ENCODE measurements at regions not wholly inside any gene's neighbourhood (a gene's known extent, or its start where the extent isn't known, plus 50 kb on each side); places are given as distances from the start of the nearest gene placed in this dataset.

DNA sequence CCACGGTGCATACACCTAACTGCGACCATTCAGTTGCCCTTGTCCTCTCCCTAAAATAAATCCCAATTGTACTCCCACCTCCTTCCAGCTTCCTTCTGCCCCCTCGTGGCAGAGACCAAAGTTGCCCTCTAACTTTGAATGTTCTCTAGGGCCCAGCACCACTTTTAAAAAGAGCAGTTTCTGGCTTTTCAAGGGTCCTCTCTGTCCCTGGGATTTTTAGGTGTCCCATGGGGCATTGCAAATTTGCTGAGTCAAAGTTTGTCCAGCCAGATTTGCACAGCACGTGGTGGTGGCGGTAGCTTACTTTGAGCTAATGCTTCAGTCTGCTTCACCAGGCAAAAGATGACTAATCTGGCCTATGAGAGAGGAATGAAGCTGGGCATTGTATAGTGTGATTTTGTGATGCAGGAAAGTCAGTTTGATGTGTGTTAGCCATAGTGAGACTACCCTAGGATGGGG, 100.2 kb downstream of the PERP start:
- no peak for DNase-seq (ENCODE audit: low read depth)

GRCh38 chr6:138008791-138009190, 98.4 kb downstream of the PERP start:
- DNase-seq (ENCODE audit: low read depth): no peak

- DNase-seq (ENCODE audit: low read depth): no peak
These were observed 95.8 kb downstream of the PERP start for GRCh38 chr6:138011413-138011812.

DNA sequence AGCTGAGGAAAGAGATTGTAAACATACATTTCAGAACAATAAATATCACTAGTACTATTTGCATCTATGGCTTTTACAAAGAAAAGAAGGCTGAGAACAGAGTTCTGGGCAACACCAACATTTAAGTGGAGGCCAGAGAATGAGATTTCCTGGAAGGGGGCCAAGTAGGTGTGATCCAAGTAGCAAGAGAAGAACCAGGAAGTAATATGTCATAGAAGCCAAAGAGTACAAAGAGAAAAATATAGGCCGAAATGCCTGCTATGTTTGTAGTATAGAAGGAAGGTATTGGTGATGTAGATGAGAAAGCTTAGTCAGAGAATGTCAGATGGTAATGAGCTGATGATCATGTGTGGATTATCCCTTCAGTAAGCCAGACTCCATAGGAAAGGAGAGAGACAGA, 94.5 kb downstream of the PERP start:
- DNase-seq (ENCODE audit: low read depth): no peak

- no peak for DNase-seq (ENCODE audit: low read depth)
These were observed 93.3 kb downstream of the PERP start for GRCh38 chr6:138013959-138014358.

DNA sequence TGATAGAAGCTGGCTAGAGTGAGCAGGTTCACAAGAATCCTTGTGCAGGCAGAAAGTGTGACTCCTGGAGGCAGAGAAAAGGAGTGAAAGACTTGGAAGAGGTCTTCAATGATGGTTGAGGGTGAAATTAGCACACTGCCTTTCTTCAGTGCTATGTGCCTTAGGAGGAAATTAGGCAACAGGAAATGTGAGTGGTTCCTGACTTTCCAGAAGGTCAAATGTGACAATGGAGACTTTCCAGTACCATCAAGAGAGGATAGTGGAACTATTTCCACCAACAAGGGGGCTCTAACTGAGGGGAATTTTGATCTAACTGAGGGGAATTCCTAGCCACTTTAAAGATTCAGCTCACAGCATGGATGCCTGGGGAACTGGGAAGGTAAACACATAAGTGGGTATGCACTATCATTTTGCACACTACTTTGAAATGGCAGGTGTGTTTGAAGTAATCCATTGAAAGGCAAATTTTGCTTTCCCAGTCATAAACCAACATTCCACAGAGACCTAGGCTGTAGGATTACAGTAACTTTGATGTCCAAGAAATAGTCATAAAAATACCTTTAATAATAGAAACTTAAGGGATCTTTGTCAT, 90.0 kb downstream of the PERP start:
- no peak for DNase-seq (ENCODE audit: low read depth)

DNA sequence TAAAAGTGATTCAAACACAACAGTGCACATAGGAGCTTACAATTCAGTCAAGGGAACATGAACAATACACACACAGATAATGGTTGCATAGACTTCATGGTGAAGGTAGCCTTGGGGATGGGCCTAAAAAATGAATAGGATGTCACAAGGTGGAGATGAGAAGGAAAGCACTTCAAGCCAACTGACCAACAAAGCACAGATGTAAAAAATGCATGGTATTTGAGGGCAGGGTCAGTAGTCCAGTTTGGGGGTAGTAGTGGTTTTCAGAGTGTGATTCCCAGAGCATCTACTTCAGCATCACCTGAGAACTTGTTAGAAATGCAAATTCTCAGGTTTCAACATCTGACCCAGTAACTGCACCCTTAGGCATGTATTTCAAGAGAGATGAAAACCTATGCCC, 88.9 kb downstream of the PERP start:
- DNase-seq (ENCODE audit: low read depth): no peak

DNA sequence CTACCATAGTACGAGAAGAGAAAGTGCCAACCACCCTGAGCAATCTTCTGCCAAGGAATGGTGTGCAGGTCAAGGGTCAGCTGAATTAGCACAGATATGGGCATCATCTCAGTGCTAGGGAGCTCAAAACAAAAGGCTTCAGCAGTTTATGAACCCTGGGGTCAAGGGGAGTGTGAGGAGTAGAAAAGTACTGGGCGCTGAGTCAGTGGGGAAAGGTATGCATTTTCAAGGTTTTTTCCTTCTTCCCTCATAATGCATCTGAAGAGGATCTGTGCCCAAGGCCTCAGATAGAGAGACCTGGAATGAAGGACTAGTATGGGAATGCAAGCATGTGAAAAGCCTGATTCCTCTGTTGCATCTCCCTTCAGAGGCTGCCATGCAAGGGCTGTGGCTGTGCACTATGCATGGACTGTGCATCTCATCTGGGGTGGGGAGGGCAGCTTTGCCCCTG, 81.7 kb downstream of the PERP start:
- DNase-seq (ENCODE audit: low read depth): no peak

- no peak for DNase-seq (ENCODE audit: low read depth)
These were observed 80.9 kb downstream of the PERP start for GRCh38 chr6:138026342-138026741.

GRCh38 chr6:138028893-138029292, 78.3 kb downstream of the PERP start:
- no peak for DNase-seq (ENCODE audit: low read depth)

DNA sequence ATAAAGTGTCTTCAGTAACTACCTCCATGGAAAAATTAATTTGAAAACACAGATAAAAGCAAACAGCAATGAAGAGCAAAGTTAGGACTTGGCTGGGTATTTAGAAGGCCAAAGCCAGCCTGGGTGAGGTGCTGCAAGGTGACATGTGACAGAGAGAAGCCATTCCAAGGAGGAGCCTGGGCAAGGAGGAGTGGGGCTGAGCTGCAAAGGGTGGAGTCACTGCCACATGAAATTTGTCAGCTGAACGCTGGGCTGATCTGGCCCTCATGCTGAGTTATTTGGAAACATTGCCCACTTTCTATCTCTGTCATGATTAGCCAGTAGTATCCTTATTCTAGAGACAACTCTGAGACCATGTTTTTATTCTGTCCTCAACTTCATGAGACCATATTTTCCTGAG, 76.3 kb downstream of the PERP start:
- DNase-seq (ENCODE audit: low read depth): no peak

GRCh38 chr6:138031417-138031816, 75.8 kb downstream of the PERP start:
- no peak for DNase-seq (ENCODE audit: low read depth)

DNA sequence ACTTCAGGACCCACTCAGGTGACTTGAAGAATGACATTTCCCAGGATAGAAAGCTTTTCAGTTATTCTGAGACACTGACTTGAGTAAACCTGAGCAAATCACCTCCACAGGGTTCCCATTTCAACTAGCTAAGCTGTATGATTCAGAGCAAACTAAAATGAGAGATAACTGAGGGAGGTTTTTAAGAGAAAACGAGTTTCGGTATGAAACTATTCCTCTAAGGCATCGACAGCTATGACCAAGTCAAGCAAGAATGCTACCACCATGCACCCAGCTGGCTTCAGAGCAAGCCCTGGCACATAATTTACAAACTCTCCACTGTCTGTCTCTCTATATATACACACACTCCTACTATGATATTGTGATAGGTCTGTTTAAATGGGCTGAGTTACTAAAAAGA, 75.4 kb downstream of the PERP start:
- DNase-seq (ENCODE audit: low read depth): no peak

DNA sequence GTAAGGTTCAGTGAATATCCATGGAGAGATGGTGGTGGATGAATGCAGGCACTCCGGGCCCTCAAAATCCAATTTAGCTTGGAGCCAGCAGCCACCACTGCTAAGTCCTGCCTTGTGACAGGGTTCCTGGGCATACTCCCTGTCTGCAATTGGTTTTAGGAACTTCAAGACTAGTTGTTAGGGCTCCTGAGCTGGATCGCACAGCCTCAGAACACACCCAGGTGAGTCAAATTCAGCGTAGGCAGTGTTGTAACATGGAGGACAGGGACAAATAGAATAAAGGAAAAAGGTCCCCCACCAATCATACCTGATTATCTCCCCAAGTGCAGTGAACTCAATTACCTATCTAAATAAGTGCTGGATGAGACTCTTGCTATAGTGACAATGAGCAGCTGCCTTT, 74.6 kb downstream of the PERP start:
- DNase-seq (ENCODE audit: low read depth): no peak

DNA sequence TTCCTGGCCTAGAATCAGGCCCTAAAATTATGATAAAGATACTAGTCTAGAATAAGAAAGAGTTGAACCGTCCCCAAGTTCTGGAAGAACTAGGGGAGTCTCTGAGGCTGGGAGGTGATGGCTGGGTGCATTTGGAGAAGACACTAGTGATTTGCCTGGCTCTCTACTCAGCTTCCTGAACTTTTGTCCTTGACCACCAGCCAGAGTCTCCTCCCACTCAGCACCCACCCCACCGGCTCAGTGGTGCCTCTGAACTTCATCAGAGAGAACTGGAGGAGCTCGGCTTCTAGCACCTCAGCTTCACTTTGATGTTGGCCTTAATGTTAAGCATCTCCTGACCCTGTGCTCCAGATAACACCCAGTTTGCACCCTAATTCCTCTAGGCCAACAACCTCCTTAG, 73.0 kb downstream of the PERP start:
- no peak for DNase-seq (ENCODE audit: low read depth)

GRCh38 chr6:138035070-138035469, 72.1 kb downstream of the PERP start:
- no peak for DNase-seq (ENCODE audit: low read depth)

DNA sequence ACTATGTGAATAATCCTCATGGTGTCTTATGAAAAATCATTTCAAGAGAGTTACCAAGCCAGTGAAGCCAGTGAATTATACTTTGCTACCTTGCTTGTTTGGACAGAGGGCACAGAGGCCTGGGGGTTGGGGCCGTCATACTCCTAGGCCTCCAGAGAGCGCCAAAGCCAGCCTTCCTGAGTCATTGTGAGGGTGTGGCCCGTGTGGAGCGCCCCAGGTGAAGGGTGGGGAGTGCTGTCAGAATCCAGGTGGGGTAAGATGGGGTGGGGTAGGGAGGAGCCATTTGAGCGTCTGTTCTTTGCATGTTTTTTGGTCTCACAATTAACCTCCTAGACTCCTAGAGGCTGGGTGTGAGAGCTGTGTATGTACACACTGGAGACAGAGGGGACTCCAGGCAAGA, 71.1 kb downstream of the PERP start:
- no peak for DNase-seq (ENCODE audit: low read depth)

GRCh38 chr6:138037009-138037504, 70.2 kb downstream of the PERP start:
- DNase-seq (ENCODE audit: low read depth): no peak

DNA sequence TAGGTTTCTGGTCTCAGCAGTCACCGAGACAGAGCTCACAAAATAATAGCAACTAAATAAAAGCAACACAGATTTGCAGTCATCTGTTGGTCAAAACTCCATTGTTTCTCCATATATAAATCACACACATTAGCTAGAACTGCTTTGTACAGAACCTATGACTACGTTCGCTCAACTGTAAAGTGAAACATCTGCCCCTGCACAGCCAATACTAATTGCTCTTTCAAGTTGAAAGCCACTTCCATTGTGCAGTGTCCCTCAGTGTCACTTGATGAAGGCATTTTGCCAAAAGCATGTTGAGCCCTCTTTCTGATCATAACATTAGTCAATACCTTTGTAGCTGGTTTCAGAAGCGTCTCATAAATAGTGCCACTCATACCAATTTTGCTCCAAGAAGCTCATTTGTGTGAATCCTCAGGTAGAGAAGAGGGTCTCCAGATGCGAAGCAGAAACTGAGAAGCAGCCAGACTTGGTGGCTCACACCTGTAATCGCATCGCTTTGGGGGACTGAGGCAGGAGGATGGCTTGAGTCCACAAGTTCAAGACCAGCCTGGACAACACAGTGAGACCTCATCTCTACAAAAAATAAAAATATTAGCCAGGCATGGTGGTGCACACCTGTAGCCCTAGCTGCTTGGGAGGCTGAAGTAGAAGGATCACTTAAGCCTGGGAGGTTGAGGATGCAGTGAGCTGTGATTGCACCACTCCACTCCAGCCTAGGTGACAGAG, 68.9 kb downstream of the PERP start:
- no peak for DNase-seq (ENCODE audit: low read depth)
